ENCODE measurements at regions not wholly inside any gene's neighbourhood (a gene's known extent, or its start where the extent isn't known, plus 50 kb on each side); places are given as distances from the start of the nearest gene placed in this dataset.

- TF ChIP-seq CTCF (conservative IDR thresholded peaks at IDR 0.05; ENCODE audit: low read depth, low read length) = no peak
- DNase-seq (ENCODE audit: low read depth) = no peak
- H3K4me3 ChIP-seq (ENCODE audit: low read depth, low read length) = no peak overlapping the region
These were observed 53.6 kb upstream of the RWDD3 start for GRCh38 chr1:95180371-95180770.

GRCh38 chr1:95181096-95181495, 52.9 kb upstream of the RWDD3 start:
- TF ChIP-seq CTCF (conservative IDR thresholded peaks at IDR 0.05; ENCODE audit: low read depth, low read length) = no peak
- DNase-seq (ENCODE audit: low read depth) = no peak

GRCh38 chr1:95183952-95184351, 50.1 kb upstream of the RWDD3 start:
- no peak overlapping the region for H3K4me3 ChIP-seq (ENCODE audit: low read depth, low read length)
- TF ChIP-seq CTCF (conservative IDR thresholded peaks at IDR 0.05; ENCODE audit: low read depth, low read length) = no peak
- no peak for DNase-seq (ENCODE audit: low read depth)

More at GRCh38 chr1:95181096-95181495, 52.9 kb upstream of the RWDD3 start:
- no peak overlapping the region for H3K4me3 ChIP-seq (ENCODE audit: low read depth, low read length)
